T-helper 2 cell treated with Interferon-gamma antibody and Interleukin-4, amounts not matched to agents 100 ng/mL and 5 ng/mL, for 36 hours (primary cell): ENCODE measurements at regions not wholly inside any gene's neighbourhood (a gene's known extent, or its start where the extent isn't known, plus 50 kb on each side); places are given as distances from the start of the nearest gene placed in this dataset.

Experiments used
- intact Hi-C: fragments of 100-400 bp; cut with micrococcal nuclease; formaldehyde crosslinking; loops from one replicate; pipeline ENCODE4 v1.15.1; 2023

GRCh38 chr12:90004319-90005074 lies 295.9 kb upstream of the ATP2B1 start:
- intact Hi-C loops, result no loop called here

GRCh38 chr12:90003688-90004087 lies 295.1 kb upstream of the ATP2B1 start:
- intact Hi-C loops, result no loop called here

- intact Hi-C loops, result no loop called here
Observed at GRCh38 chr12:90000721-90001120, 292.1 kb upstream of the ATP2B1 start.

GRCh38 chr12:89999699-90000505 lies 291.3 kb upstream of the ATP2B1 start:
- intact Hi-C loops, result no loop called here

- intact Hi-C loops, result no loop called here
Observed at GRCh38 chr12:89995870-89996269, 287.2 kb upstream of the ATP2B1 start.

GRCh38 chr12:89994911-89995310 lies 286.3 kb upstream of the ATP2B1 start:
- intact Hi-C loops, result no loop called here

GRCh38 chr12:89993632-89994031 lies 285.0 kb upstream of the ATP2B1 start:
- intact Hi-C loops, result no loop called here

- intact Hi-C loops, result no loop called here
Observed at GRCh38 chr12:89992668-89993451, 284.2 kb upstream of the ATP2B1 start.

- intact Hi-C loops, result no loop called here
Observed at GRCh38 chr12:89991807-89992590, 283.4 kb upstream of the ATP2B1 start.

GRCh38 chr12:89988188-89988915 lies 279.7 kb upstream of the ATP2B1 start:
- intact Hi-C loops, result no loop called here

- intact Hi-C loops, result no loop called here
Observed at GRCh38 chr12:89985935-89986334, 277.3 kb upstream of the ATP2B1 start.

GRCh38 chr12:89984846-89985245 lies 276.2 kb upstream of the ATP2B1 start:
- intact Hi-C loops, result no loop called here

GRCh38 chr12:89983622-89984021 lies 275.0 kb upstream of the ATP2B1 start:
- intact Hi-C loops, result no loop called here

GRCh38 chr12:89980236-89980635 lies 271.6 kb upstream of the ATP2B1 start:
- intact Hi-C loops, result no loop called here

- intact Hi-C loops, result loop anchor here (2.0 kb wide), 1 partner anchor 71 kb away; no protein-coding TSS in a partner anchor
Observed at GRCh38 chr12:89977405-89978085, 268.9 kb upstream of the ATP2B1 start.

GRCh38 chr12:89976866-89977265 lies 268.2 kb upstream of the ATP2B1 start:
- intact Hi-C loops, result loop anchor here (2.0 kb wide), 1 partner anchor 72 kb away; no protein-coding TSS in a partner anchor

- intact Hi-C loops, result no loop called here
Observed at GRCh38 chr12:89975574-89975973, 266.9 kb upstream of the ATP2B1 start.

- intact Hi-C loops, result no loop called here
Observed at GRCh38 chr12:89971880-89972279, 263.2 kb upstream of the ATP2B1 start.

GRCh38 chr12:89970722-89971121 lies 262.1 kb upstream of the ATP2B1 start:
- intact Hi-C loops, result no loop called here

- intact Hi-C loops, result no loop called here
Observed at GRCh38 chr12:89969093-89969492, 260.5 kb upstream of the ATP2B1 start.
